Putamen (tissue), 1 donor: ENCODE measurements at regions not wholly inside any gene's neighbourhood (a gene's known extent, or its start where the extent isn't known, plus 50 kb on each side); places are given as distances from the start of the nearest gene placed in this dataset.

ENCODE experiments used
- DNase-seq: peaks from one replicate; pipeline ENCODE4 v3.0.0-alpha.2; 2016; ENCODE audit warnings: low spot score

DNA sequence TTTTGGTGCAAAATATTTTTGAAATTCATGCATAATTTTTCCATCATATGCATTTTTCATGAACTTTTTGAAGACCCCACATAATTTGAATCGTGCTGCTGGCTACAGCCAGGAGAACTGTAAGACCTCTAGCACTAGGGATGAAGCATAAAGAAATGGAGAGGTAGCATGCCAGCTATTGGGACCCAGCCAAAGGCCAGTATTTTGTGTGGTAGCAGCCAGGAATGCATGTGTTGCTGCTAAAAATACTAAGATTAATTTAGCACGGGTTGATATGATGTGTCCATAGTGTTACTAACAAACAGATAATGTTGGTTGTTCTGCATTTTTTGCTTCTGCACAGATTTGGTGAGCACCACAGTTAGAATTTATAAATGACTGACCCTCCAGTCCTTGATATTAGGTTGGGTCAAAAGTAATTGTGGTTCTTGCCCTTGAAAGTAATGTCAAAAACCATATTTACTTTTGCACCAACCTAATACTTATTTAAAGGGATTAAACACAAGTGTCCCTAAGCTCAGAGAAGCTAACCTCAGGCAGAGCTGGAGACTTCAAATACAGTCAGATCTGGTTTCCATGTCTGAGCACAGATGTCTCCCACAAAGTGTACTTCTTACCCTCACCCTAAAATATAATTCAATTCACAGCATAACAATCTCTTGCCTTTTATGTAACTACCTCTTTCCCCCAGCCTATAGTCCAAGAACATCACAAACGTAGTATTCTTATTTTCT lies 54.1 kb upstream of the NPSR1 start:
- no peak for DNase-seq
